Mammary epithelial cell (primary cell): ENCODE measurements at regions not wholly inside any gene's neighbourhood (a gene's known extent, or its start where the extent isn't known, plus 50 kb on each side); places are given as distances from the start of the nearest gene placed in this dataset.

ENCODE experiments used
- CTCF ChIP-seq, 2 donors: IDR thresholded peaks in 1 of 2; conservative IDR thresholded peaks in 1 of 2; 2 replicates each; pipeline ENCODE4 v1.5.1; 2011 to 2012; ENCODE audit warnings: inconsistent platforms in 2 of 2, low read length in 2 of 2, mild to moderate bottlenecking in 2 of 2, control low read depth in 1 of 2, low read depth in 1 of 2; ENCODE audit not compliant: insufficient read depth in 1 of 2; ENCODE audit errors: extremely low read depth in 1 of 2
- EZH2 ChIP-seq: IDR thresholded peaks from 2 replicates; pipeline ENCODE4 v1.6.1; 2012; ENCODE audit warnings: low read length, inconsistent platforms, borderline replicate concordance

- TF ChIP-seq CTCF (conservative IDR thresholded peaks at IDR 0.05 in 1 of 2, IDR thresholded peaks at IDR 0.05 in 1 of 2; ENCODE audit: extremely low read depth in 1 of 2, insufficient read depth in 1 of 2, low read depth in 1 of 2, low read length in 2 of 2), result no peak
- no peak for TF ChIP-seq EZH2
These were observed 535.4 kb upstream of the JARID2 start for GRCh38 chr6:14710421-14710820.
